Mammary epithelial cell (primary cell): ENCODE measurements at regions not wholly inside any gene's neighbourhood (a gene's known extent, or its start where the extent isn't known, plus 50 kb on each side); places are given as distances from the start of the nearest gene placed in this dataset.

Experiments used
- EZH2 ChIP-seq: IDR thresholded peaks from 2 replicates; pipeline ENCODE4 v1.6.1; 2012; ENCODE audit warnings: low read length, inconsistent platforms, borderline replicate concordance
- TF ChIP-seq, protein P1 (sequence below), 2 donors: IDR thresholded peaks in 1 of 2; conservative IDR thresholded peaks in 1 of 2; 2 replicates each; pipeline ENCODE4 v1.5.1; 2011 to 2012; ENCODE audit warnings: inconsistent platforms in 2 of 2, low read length in 2 of 2, mild to moderate bottlenecking in 2 of 2, control low read depth in 1 of 2, low read depth in 1 of 2; ENCODE audit not compliant: insufficient read depth in 1 of 2; ENCODE audit errors: extremely low read depth in 1 of 2

DNA sequence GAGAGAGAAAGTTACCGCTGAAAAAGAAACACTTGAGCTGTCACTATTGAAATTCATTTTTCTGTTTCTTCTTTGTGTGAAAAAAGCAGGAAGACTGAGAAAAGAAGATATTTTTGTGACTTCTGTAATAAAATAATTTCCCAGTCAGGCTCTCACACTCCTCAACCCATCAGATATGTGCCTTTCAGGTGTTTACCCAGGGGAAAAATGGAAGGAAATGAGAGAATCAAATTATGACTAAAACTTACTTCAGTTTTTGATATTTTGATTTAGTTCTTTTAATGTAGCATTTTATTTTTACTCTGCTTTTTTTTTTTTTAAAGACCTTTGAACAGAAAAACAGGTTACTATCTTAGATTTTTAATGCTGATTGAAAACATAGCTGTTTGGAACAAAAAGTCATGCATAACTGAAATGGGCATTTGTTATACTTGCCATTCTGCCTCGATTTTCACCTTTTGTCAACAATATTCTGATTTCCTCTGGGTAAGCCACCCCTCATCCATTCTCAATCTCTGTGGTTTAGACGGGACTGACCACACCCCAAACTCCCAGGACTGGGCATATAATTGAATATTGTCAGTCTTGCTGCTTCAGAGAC, 133.2 kb upstream of the KRR1 start:
- TF ChIP-seq, protein P1, sequence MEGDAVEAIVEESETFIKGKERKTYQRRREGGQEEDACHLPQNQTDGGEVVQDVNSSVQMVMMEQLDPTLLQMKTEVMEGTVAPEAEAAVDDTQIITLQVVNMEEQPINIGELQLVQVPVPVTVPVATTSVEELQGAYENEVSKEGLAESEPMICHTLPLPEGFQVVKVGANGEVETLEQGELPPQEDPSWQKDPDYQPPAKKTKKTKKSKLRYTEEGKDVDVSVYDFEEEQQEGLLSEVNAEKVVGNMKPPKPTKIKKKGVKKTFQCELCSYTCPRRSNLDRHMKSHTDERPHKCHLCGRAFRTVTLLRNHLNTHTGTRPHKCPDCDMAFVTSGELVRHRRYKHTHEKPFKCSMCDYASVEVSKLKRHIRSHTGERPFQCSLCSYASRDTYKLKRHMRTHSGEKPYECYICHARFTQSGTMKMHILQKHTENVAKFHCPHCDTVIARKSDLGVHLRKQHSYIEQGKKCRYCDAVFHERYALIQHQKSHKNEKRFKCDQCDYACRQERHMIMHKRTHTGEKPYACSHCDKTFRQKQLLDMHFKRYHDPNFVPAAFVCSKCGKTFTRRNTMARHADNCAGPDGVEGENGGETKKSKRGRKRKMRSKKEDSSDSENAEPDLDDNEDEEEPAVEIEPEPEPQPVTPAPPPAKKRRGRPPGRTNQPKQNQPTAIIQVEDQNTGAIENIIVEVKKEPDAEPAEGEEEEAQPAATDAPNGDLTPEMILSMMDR (conservative IDR thresholded peaks at IDR 0.05 in 1 of 2, IDR thresholded peaks at IDR 0.05 in 1 of 2; ENCODE audit: extremely low read depth in 1 of 2, insufficient read depth in 1 of 2, low read depth in 1 of 2, low read length in 2 of 2) = no peak
- TF ChIP-seq EZH2 = no peak
